HCT116 (cell line): ENCODE measurements at regions not wholly inside any gene's neighbourhood (a gene's known extent, or its start where the extent isn't known, plus 50 kb on each side); places are given as distances from the start of the nearest gene placed in this dataset.

Source experiments
- ATAC-seq: fragments of 200-7000 bp; cut with Tn5 transposase; 2 replicates; pipeline ENCODE4 v1.9.1; 2020; ENCODE audit warnings: mild to moderate bottlenecking, moderate library complexity
- BruUV-seq: library from RNA; stranded (reverse); fragments of 400-500 nt; replicated peaks from 2 replicates; lab custom pipeline; 2021; lab: Mats Ljungman, UMichigan
- CTCF ChIA-PET: fragments of 300-600 bp; sonication (Branson Sonifier 250); formaldehyde crosslinking; loops from one replicate; lab custom pipeline; 2021; ENCODE audit warnings: antibody characterized with exemption; lab: Charles Lee
- POLR2A ChIA-PET: fragments of 300-600, 350-600 bp; sonication (Branson Sonifier 250); formaldehyde crosslinking; loops from one replicate; lab custom pipeline; 2021; ENCODE audit warnings: antibody characterized with exemption; lab: Charles Lee
- RAD21 ChIA-PET, 2 experiments: fragments of 300-600 bp; sonication (Branson Sonifier 250); formaldehyde crosslinking; loops; one replicate each; lab custom pipeline; 2023; ENCODE audit warnings: low total read pairs in 2 of 2; ENCODE audit not compliant: uncharacterized antibody in 2 of 2, unreplicated experiment in 2 of 2, low non-redundant PET in 1 of 2; lab: Charles Lee
- DNase-seq: peaks from one replicate; pipeline ENCODE4 v3.0.0-alpha.2; 2010; ENCODE audit warnings: low read depth, low spot score
- H2AFZ ChIP-seq: fragments of 200-600 bp; shearing (Covaris generic), sonication (generic); 2 replicates; pipeline ENCODE4 v1.6.1; 2017; ENCODE audit warnings: low read depth, mixed run types, mixed read lengths, antibody characterized with exemption, low read length; ENCODE audit not compliant: poor library complexity, severe bottlenecking
- H3K27ac ChIP-seq: 2 replicates; pipeline ENCODE4 v1.5.1; 2012; ENCODE audit warnings: low read depth, low read length
- H3K27me3 ChIP-seq: fragments of 200-600 bp; sonication (generic); 2 replicates; pipeline ENCODE4 v1.6.1; 2016; ENCODE audit warnings: mixed run types, low read length, mixed read lengths; ENCODE audit not compliant: insufficient read depth
- H3K36me3 ChIP-seq, 2 experiments: fragments of 200-500 bp in 1 of 2; fragments of 200-600 bp in 1 of 2; sonication (Bioruptor generic) in 1 of 2; sonication (generic) in 1 of 2; 2 replicates each; pipeline versions ENCODE4 v1.5.1 to v1.6.1; 2014 to 2016; ENCODE audit warnings: low read length in 2 of 2, inconsistent platforms in 1 of 2, mixed read lengths in 1 of 2, mixed run types in 1 of 2; ENCODE audit not compliant: insufficient read depth in 2 of 2, control insufficient read depth in 1 of 2
- H3K4me1 ChIP-seq, 2 experiments: fragments of 200-600 bp in 1 of 2; sonication (generic) in 1 of 2; 2 replicates each; pipeline versions ENCODE4 v1.5.1 to v1.6.1; 2012 to 2017; ENCODE audit warnings: low read length in 2 of 2, inconsistent platforms in 1 of 2, mild to moderate bottlenecking in 1 of 2, mixed read lengths in 1 of 2, mixed run types in 1 of 2, moderate library complexity in 1 of 2; ENCODE audit not compliant: insufficient read depth in 2 of 2, control insufficient read depth in 1 of 2
- H3K4me2 ChIP-seq: fragments of 200-600 bp; sonication (generic); 2 replicates; pipeline ENCODE4 v1.6.1; 2017; ENCODE audit warnings: mixed run types, low read length, mixed read lengths
- H3K4me3 ChIP-seq, 2 experiments: fragments of 200-600 bp in 1 of 2; sonication (generic) in 1 of 2; replicated peaks in 1 of 2; 2 replicates each; pipeline ENCODE4 v1.5.1; 2011 to 2016; ENCODE audit warnings: low read length in 2 of 2, control low read depth in 1 of 2, low read depth in 1 of 2, mild to moderate bottlenecking in 1 of 2, mixed read lengths in 1 of 2, mixed run types in 1 of 2
- H3K79me2 ChIP-seq: fragments of 200-600 bp; sonication (generic); 2 replicates; pipeline ENCODE4 v1.6.1; 2017; ENCODE audit warnings: mild to moderate bottlenecking, mixed run types, low read length, moderate library complexity, mixed read lengths; ENCODE audit not compliant: insufficient read depth
- H3K9ac ChIP-seq: fragments of 200-600 bp; sonication (generic); 2 replicates; pipeline ENCODE4 v1.6.1; 2016; ENCODE audit warnings: low read length, mixed read lengths
- H3K9me2 ChIP-seq: fragments of 200-600 bp; sonication (generic), shearing (Covaris generic); 2 replicates; pipeline ENCODE4 v1.6.1; 2017; ENCODE audit warnings: mixed run types, mild to moderate bottlenecking, moderate library complexity; ENCODE audit not compliant: insufficient read depth
- H3K9me3 ChIP-seq, 2 experiments: fragments of 200-500 bp in 1 of 2; fragments of 200-600 bp in 1 of 2; sonication (Bioruptor generic) in 1 of 2; sonication (generic) in 1 of 2; 2 replicates each; pipeline ENCODE4 v1.6.1; 2014 to 2017; ENCODE audit warnings: low read length in 2 of 2, mixed read lengths in 2 of 2, inconsistent platforms in 1 of 2, low read depth in 1 of 2, mild to moderate bottlenecking in 1 of 2, mixed run types in 1 of 2, moderate library complexity in 1 of 2; ENCODE audit not compliant: control insufficient read depth in 1 of 2, insufficient read depth in 1 of 2
- H4K20me1 ChIP-seq: fragments of 200-600 bp; sonication (generic), shearing (Covaris generic); 2 replicates; pipeline ENCODE4 v1.6.1; 2017; ENCODE audit warnings: mixed run types, mild to moderate bottlenecking, moderate library complexity; ENCODE audit not compliant: insufficient read depth
- CBX3 ChIP-seq: IDR thresholded peaks from 2 replicates; pipeline ENCODE4 v1.6.1; 2012; ENCODE audit warnings: low read depth
- CEBPB ChIP-seq: IDR thresholded peaks from 2 replicates; pipeline ENCODE4 v1.6.1; 2012; ENCODE audit warnings: low read depth
- EGR1 ChIP-seq: IDR thresholded peaks from 2 replicates; pipeline ENCODE4 v1.6.1; 2012; ENCODE audit warnings: low read depth
- ELF1 ChIP-seq: IDR thresholded peaks from 2 replicates; pipeline ENCODE4 v1.6.1; 2012; ENCODE audit warnings: low read depth, borderline replicate concordance
- EZH2 ChIP-seq: fragments of 200-600 bp; sonication (generic); IDR thresholded peaks from 2 replicates; pipeline ENCODE4 v1.6.1; 2017; ENCODE audit warnings: antibody characterized with exemption, mixed run types
- EZH2phosphoT487 ChIP-seq: fragments of 200-600 bp; IDR thresholded peaks from 2 replicates; pipeline ENCODE4 v1.6.1; 2018; ENCODE audit warnings: antibody characterized with exemption, borderline replicate concordance
- FOSL1 ChIP-seq: IDR thresholded peaks from 2 replicates; pipeline ENCODE4 v1.6.1; 2012; ENCODE audit warnings: low read depth
- POLR2A ChIP-seq: IDR thresholded peaks from 2 replicates; pipeline ENCODE4 v1.7.0; 2011; ENCODE audit warnings: borderline replicate concordance; ENCODE audit not compliant: insufficient read depth, insufficient read length; ENCODE audit errors: extremely low read depth
- POLR2AphosphoS5 ChIP-seq: IDR thresholded peaks from 2 replicates; pipeline ENCODE4 v1.6.1; 2011; ENCODE audit warnings: mild to moderate bottlenecking, low read depth, low read length, moderate library complexity
- SIN3A ChIP-seq: IDR thresholded peaks from 2 replicates; pipeline ENCODE4 v1.6.1; 2012; ENCODE audit warnings: low read depth
- SP1 ChIP-seq: IDR thresholded peaks from 2 replicates; pipeline ENCODE4 v1.6.1; 2012; ENCODE audit warnings: low read depth
- SRF ChIP-seq: IDR thresholded peaks from 2 replicates; pipeline ENCODE4 v1.6.1; 2012; ENCODE audit warnings: low read depth
- YY1 ChIP-seq: IDR thresholded peaks from 2 replicates; pipeline ENCODE4 v1.6.1; 2011; ENCODE audit warnings: low read length, low read depth, moderate library complexity, mild to moderate bottlenecking; ENCODE audit not compliant: insufficient replicate concordance; ENCODE audit errors: extremely low read depth
- ZBTB33 ChIP-seq: IDR thresholded peaks from 2 replicates; pipeline ENCODE4 v1.6.1; 2011; ENCODE audit warnings: mild to moderate bottlenecking, low read length, moderate library complexity; ENCODE audit not compliant: insufficient replicate concordance; ENCODE audit errors: extremely low read depth
- ZFX ChIP-seq: fragments of 450-650 bp; IDR thresholded peaks from 2 replicates; pipeline ENCODE4 v1.6.1; 2017
- ZNF274 ChIP-seq: fragments of 200-500 bp; sonication (Bioruptor generic); IDR thresholded peaks from 2 replicates; pipeline ENCODE4 v1.6.1; 2014; ENCODE audit warnings: mild to moderate bottlenecking, low read depth, low read length, inconsistent platforms
- intact Hi-C: fragments of 100-400 bp; cut with micrococcal nuclease; formaldehyde crosslinking; loops from 2 replicates; pipeline ENCODE4 v1.10.0; 2022
- TF ChIP-seq, protein P1 (sequence below), 3 experiments: fragments of 200-600 bp in 1 of 3; sonication (generic) in 1 of 3; IDR thresholded peaks in 2 of 3; conservative IDR thresholded peaks in 1 of 3; 2 replicates each; pipeline ENCODE4 v1.5.1; 2012 to 2017; ENCODE audit warnings: low read depth in 2 of 3, low read length in 2 of 3, antibody characterized with exemption in 1 of 3, borderline replicate concordance in 1 of 3, control low read depth in 1 of 3, mild to moderate bottlenecking in 1 of 3, mixed read lengths in 1 of 3, mixed run types in 1 of 3, moderate library complexity in 1 of 3; ENCODE audit not compliant: insufficient read depth in 1 of 3
- TF ChIP-seq, protein P2 (sequence below): IDR thresholded peaks from 2 replicates; pipeline ENCODE4 v1.6.1; 2012

DNA sequence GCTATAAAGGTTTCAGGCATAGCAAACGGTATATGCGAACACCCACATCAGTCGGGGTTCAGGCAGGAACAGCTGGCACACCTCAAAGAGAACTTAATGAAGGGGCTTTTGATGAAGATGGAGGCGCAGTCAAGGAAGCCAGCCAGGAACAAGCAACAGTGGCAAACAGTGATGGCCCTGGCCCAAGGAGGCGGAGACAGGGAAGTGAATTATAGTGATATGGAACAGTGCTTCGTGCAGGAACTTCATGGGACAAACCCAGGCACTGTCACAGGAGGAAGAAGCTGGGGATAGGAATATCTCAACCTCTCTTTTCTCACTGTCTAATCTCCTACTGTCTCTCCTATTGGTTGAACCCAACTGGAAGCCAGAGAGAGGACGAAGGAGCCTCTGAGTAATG lies 328.3 kb downstream of the AACS start:
- Histone ChIP-seq H3K79me2 (no peaks in the 10 kb centered on the region), H3K4me3 (no peak overlapping the region), H2AFZ (no peak overlapping the region), H3K9me3 (no peaks in the 10 kb centered on the region; a peak in 1 of 4 replicates), H3K27ac (no peak overlapping the region), H3K36me3 (no peaks in the 10 kb centered on the region), H3K4me1 (no peaks in the 10 kb centered on the region), H3K9ac (no peak overlapping the region), H3K9me2 (no peaks in the 10 kb centered on the region), H3K4me2 (no peak overlapping the region), H3K27me3 (peaks cover 5% of the 10 kb centered on the region; the same call in 1 of the 2 replicates), H4K20me1 (no peaks in the 10 kb centered on the region)
- no peak for DNase-seq
- RAD21 ChIA-PET = no interaction called here
- BruUV-seq = no TSS peak
- intact Hi-C loops = no loop called here
- TF ChIP-seq SIN3A = no peak
- TF ChIP-seq, protein P1, sequence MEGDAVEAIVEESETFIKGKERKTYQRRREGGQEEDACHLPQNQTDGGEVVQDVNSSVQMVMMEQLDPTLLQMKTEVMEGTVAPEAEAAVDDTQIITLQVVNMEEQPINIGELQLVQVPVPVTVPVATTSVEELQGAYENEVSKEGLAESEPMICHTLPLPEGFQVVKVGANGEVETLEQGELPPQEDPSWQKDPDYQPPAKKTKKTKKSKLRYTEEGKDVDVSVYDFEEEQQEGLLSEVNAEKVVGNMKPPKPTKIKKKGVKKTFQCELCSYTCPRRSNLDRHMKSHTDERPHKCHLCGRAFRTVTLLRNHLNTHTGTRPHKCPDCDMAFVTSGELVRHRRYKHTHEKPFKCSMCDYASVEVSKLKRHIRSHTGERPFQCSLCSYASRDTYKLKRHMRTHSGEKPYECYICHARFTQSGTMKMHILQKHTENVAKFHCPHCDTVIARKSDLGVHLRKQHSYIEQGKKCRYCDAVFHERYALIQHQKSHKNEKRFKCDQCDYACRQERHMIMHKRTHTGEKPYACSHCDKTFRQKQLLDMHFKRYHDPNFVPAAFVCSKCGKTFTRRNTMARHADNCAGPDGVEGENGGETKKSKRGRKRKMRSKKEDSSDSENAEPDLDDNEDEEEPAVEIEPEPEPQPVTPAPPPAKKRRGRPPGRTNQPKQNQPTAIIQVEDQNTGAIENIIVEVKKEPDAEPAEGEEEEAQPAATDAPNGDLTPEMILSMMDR (IDR thresholded peaks at IDR 0.05 in 2 of 3, conservative IDR thresholded peaks at IDR 0.05 in 1 of 3; ENCODE audit: borderline replicate concordance in 1 of 3, insufficient read depth in 1 of 3, low read depth in 2 of 3, low read length in 2 of 3) = no peak
- TF ChIP-seq ELF1 = no peak
- TF ChIP-seq CBX3 = no peak
- POLR2A ChIA-PET = no interaction called here
- CTCF ChIA-PET = no interaction called here
- no peak for ATAC-seq

DNA sequence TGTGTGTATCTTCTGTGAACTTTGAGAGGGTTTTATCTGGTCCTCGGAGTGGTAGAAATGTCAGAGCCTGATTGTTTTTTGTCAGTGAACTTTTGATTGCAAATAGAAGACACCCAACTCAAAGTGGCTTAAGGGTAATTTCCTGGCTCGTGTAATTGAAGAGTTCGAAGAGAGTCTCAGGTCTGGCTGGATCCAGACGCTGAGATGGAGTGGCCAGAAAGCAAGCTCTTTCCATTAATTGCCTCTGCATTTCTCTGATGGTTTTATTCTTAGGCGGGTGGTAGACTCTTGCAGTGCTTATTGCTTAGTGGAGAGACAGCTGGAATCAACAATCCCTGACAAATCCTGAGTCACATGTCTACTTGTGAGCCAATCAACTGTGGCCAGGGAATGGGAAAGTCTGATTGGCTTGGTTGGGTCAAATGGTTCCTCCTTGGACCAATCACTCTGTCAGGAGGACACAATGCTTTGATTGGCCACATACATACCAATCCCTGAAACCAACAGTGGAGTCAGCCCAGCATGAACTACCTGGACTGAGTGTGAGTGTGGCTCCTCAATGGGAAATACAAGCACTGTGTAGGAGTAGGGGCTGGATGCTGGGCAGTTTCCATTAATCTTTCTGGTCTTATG lies 330.5 kb downstream of the AACS start:
- Histone ChIP-seq H3K9me3 (no peaks in the 10 kb centered on the region; a peak in 1 of 4 replicates), H3K9ac (no peak overlapping the region), H3K27ac (no peak overlapping the region), H3K4me2 (no peak overlapping the region), H3K4me1 (no peaks in the 10 kb centered on the region), H2AFZ (no peak overlapping the region), H3K9me2 (no peaks in the 10 kb centered on the region), H4K20me1 (no peaks in the 10 kb centered on the region), H3K79me2 (no peaks in the 10 kb centered on the region), H3K27me3 (peaks cover 5% of the 10 kb centered on the region; the same call in 1 of the 2 replicates), H3K4me3 (no peak overlapping the region), H3K36me3 (no peaks in the 10 kb centered on the region)
- POLR2A ChIA-PET = no interaction called here
- DNase-seq (no peak), ATAC-seq (peak; percentile 36; the same call in 1 of the 2 replicates)
- CTCF ChIA-PET = no interaction called here
- intact Hi-C loops = no loop called here
- RAD21 ChIA-PET = no interaction called here
- BruUV-seq = no TSS peak
- TF ChIP-seq FOSL1 (no peak), YY1 (no peak), POLR2AphosphoS5 (no peak), ZBTB33 (no peak), ELF1 (no peak), CBX3 (no peak), ZFX (no peak), ZNF274 (no peak), EZH2phosphoT487 (no peak), EGR1 (no peak), POLR2A (no peak), EZH2 (no peak), SIN3A (no peak), SRF (no peak), CEBPB (no peak), SP1 (no peak)
- TF ChIP-seq, protein P2, sequence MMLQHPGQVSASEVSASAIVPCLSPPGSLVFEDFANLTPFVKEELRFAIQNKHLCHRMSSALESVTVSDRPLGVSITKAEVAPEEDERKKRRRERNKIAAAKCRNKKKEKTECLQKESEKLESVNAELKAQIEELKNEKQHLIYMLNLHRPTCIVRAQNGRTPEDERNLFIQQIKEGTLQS = no peak
